A549 (cell line): ENCODE measurements at regions not wholly inside any gene's neighbourhood (a gene's known extent, or its start where the extent isn't known, plus 50 kb on each side); places are given as distances from the start of the nearest gene placed in this dataset.
"Not testable (repeated sequence)": the region's sequence is repeated elsewhere in the genome, so short reads cannot be mapped to it uniquely, and the experiment has no call there.

ENCODE experiments used
- CEBPB ChIP-seq, 2 experiments: fragments of >200 bp in 1 of 2; sonication (Bioruptor Twin) in 1 of 2; formaldehyde crosslinking in 1 of 2; IDR thresholded peaks; 2 replicates each; pipeline ENCODE4 v1.6.1; 2012 to 2016
- CHD4 ChIP-seq: fragments of 200-600 bp; sonication (generic); IDR thresholded peaks from 2 replicates; pipeline ENCODE4 v1.6.1; 2016; ENCODE audit warnings: antibody characterized with exemption, mild to moderate bottlenecking, borderline replicate concordance
- CTCF ChIP-seq: fragments of >200 bp; sonication (Bioruptor Twin); formaldehyde crosslinking; IDR thresholded peaks from 3 replicates; pipeline ENCODE4 v1.5.1; 2016
- POLR2A ChIP-seq: IDR thresholded peaks from 2 replicates; pipeline ENCODE4 v1.6.1; 2012; ENCODE audit warnings: mild to moderate bottlenecking, low read length
- RAD21 ChIP-seq, 2 experiments: fragments of >200 bp in 1 of 2; sonication (Bioruptor Twin) in 1 of 2; formaldehyde crosslinking in 1 of 2; IDR thresholded peaks in 1 of 2; conservative IDR thresholded peaks in 1 of 2; 2 replicates in 1 of 2; 3 replicates in 1 of 2; pipeline ENCODE4 v1.6.1; 2012 to 2018; ENCODE audit warnings: inconsistent platforms in 1 of 2
- RCOR1 ChIP-seq: fragments of 150-350 bp; IDR thresholded peaks from 2 replicates; pipeline ENCODE4 v1.6.1; 2014; ENCODE audit warnings: antibody characterized with exemption, low read length, low read depth
- REST ChIP-seq: fragments of 200-600 bp; sonication (generic); IDR thresholded peaks from 2 replicates; pipeline ENCODE4 v1.6.1; 2016; ENCODE audit warnings: antibody characterized with exemption, mild to moderate bottlenecking, moderate library complexity
- SMC3 ChIP-seq: fragments of >200 bp; sonication (Bioruptor Twin); formaldehyde crosslinking; IDR thresholded peaks from 3 replicates; pipeline ENCODE4 v1.6.1; 2018; ENCODE audit warnings: inconsistent platforms
- SREBF2 ChIP-seq: fragments of 450-650 bp; IDR thresholded peaks from 2 replicates; pipeline ENCODE4 v1.6.1; 2014; ENCODE audit warnings: mild to moderate bottlenecking, moderate library complexity

GRCh38 chr5:166742951-166743350 lies 1548.5 kb upstream of the WWC1 start:
- TF ChIP-seq CTCF; SREBF2; CEBPB (IDR thresholded peaks at IDR 0.05); RAD21 (conservative IDR thresholded peaks at IDR 0.05 in 1 of 2, IDR thresholded peaks at IDR 0.05 in 1 of 2); POLR2A; REST; RCOR1; CHD4; SMC3: not testable (repeated sequence)
